ENCODE measurements at regions not wholly inside any gene's neighbourhood (a gene's known extent, or its start where the extent isn't known, plus 50 kb on each side); places are given as distances from the start of the nearest gene placed in this dataset.

GRCh38 chr14:28097585-28097984 lies 669.0 kb upstream of the FOXG1 start:
- intact Hi-C loops (cut with micrococcal nuclease) = loop anchor here (5.0 kb wide), 1 partner anchor 750 kb away; no protein-coding TSS in a partner anchor

- intact Hi-C loops (cut with micrococcal nuclease) = loop anchor here (5.0 kb wide), 1 partner anchor 752 kb away; no protein-coding TSS in a partner anchor
Observed at GRCh38 chr14:28098856-28099255, 667.7 kb upstream of the FOXG1 start.

GRCh38 chr14:28102001-28102400 lies 664.6 kb upstream of the FOXG1 start:
- intact Hi-C loops (cut with micrococcal nuclease) = no loop called here

- intact Hi-C loops (cut with micrococcal nuclease) = no loop called here
Observed at GRCh38 chr14:28102814-28103213, 663.8 kb upstream of the FOXG1 start.

- intact Hi-C loops (cut with micrococcal nuclease) = no loop called here
Observed at GRCh38 chr14:28113311-28113710, 653.3 kb upstream of the FOXG1 start.

GRCh38 chr14:28116716-28117115 lies 649.9 kb upstream of the FOXG1 start:
- intact Hi-C loops (cut with micrococcal nuclease) = no loop called here

- intact Hi-C loops (cut with micrococcal nuclease) = no loop called here
Observed at GRCh38 chr14:28119849-28120248, 646.7 kb upstream of the FOXG1 start.

GRCh38 chr14:28120391-28120790 lies 646.2 kb upstream of the FOXG1 start:
- intact Hi-C loops (cut with micrococcal nuclease) = no loop called here

GRCh38 chr14:28121512-28122297 lies 644.9 kb upstream of the FOXG1 start:
- intact Hi-C loops (cut with micrococcal nuclease) = no loop called here

GRCh38 chr14:28130610-28131284 lies 635.8 kb upstream of the FOXG1 start:
- intact Hi-C loops (cut with micrococcal nuclease) = no loop called here

GRCh38 chr14:28138341-28138740 lies 628.2 kb upstream of the FOXG1 start:
- intact Hi-C loops (cut with micrococcal nuclease) = no loop called here

GRCh38 chr14:28141662-28142061 lies 624.9 kb upstream of the FOXG1 start:
- intact Hi-C loops (cut with micrococcal nuclease) = no loop called here

- intact Hi-C loops (cut with micrococcal nuclease) = no loop called here
Observed at GRCh38 chr14:28142400-28143015, 624.1 kb upstream of the FOXG1 start.

- intact Hi-C loops (cut with micrococcal nuclease) = no loop called here
Observed at GRCh38 chr14:28143316-28143715, 623.3 kb upstream of the FOXG1 start.

- intact Hi-C loops (cut with micrococcal nuclease) = no loop called here
Observed at GRCh38 chr14:28151926-28152325, 614.7 kb upstream of the FOXG1 start.

- intact Hi-C loops (cut with micrococcal nuclease) = no loop called here
Observed at GRCh38 chr14:28152453-28153044, 614.0 kb upstream of the FOXG1 start.

GRCh38 chr14:28157289-28157869 lies 609.2 kb upstream of the FOXG1 start:
- intact Hi-C loops (cut with micrococcal nuclease) = no loop called here

- intact Hi-C loops (cut with micrococcal nuclease) = no loop called here
Observed at GRCh38 chr14:28157887-28158791, 608.4 kb upstream of the FOXG1 start.

GRCh38 chr14:28161040-28161439 lies 605.5 kb upstream of the FOXG1 start:
- intact Hi-C loops (cut with micrococcal nuclease) = no loop called here

GRCh38 chr14:28163233-28163632 lies 603.4 kb upstream of the FOXG1 start:
- intact Hi-C loops (cut with micrococcal nuclease) = no loop called here

- intact Hi-C loops (cut with micrococcal nuclease) = no loop called here
Observed at GRCh38 chr14:28163897-28164296, 602.7 kb upstream of the FOXG1 start.

All from T-helper 1 cell treated with Interleukin-12 subunit alpha and Interleukin-12 subunit beta and Interleukin-4 antibody, amounts not matched to agents 30 ng/mL and 1 ng/mL, for 36 hours (primary cell).